Iris pigment epithelial cell (primary cell): ENCODE measurements at regions not wholly inside any gene's neighbourhood (a gene's known extent, or its start where the extent isn't known, plus 50 kb on each side); places are given as distances from the start of the nearest gene placed in this dataset.
"Not testable (repeated sequence)": the region's sequence is repeated elsewhere in the genome, so short reads cannot be mapped to it uniquely, and the experiment has no call there.

Experiments used
- DNase-seq: peaks from one replicate; pipeline ENCODE4 v3.0.0-alpha.2; 2011; ENCODE audit warnings: low read depth

- no peak for DNase-seq
These were observed 248.7 kb downstream of the CD83 start for GRCh38 chr6:14366315-14366714.

GRCh38 chr6:14366872-14367271 is 249.3 kb downstream of the CD83 start:
- DNase-seq, result no peak

GRCh38 chr6:14367296-14367695 is 249.7 kb downstream of the CD83 start:
- DNase-seq, result no peak

GRCh38 chr6:14369717-14370116 is 252.1 kb downstream of the CD83 start:
- no peak for DNase-seq

GRCh38 chr6:14371530-14371929 is 254.0 kb downstream of the CD83 start:
- no peak for DNase-seq

- DNase-seq, result no peak
These were observed 255.3 kb downstream of the CD83 start for GRCh38 chr6:14372734-14373489.

GRCh38 chr6:14373648-14374437 is 256.3 kb downstream of the CD83 start:
- no peak for DNase-seq

GRCh38 chr6:14375930-14376329 is 258.4 kb downstream of the CD83 start:
- DNase-seq, result no peak

- no peak for DNase-seq
These were observed 262.0 kb downstream of the CD83 start for GRCh38 chr6:14379568-14379967.

GRCh38 chr6:14380086-14380820 is 262.7 kb downstream of the CD83 start:
- no peak for DNase-seq

GRCh38 chr6:14380901-14381828 is 263.6 kb downstream of the CD83 start:
- DNase-seq, result no peak

GRCh38 chr6:14381829-14382677 is 264.5 kb downstream of the CD83 start:
- no peak for DNase-seq

GRCh38 chr6:14382678-14383236 is 265.2 kb downstream of the CD83 start:
- no peak for DNase-seq

- no peak for DNase-seq
These were observed 266.0 kb downstream of the CD83 start for GRCh38 chr6:14383393-14384174.

GRCh38 chr6:14384175-14384949 is 266.8 kb downstream of the CD83 start:
- no peak for DNase-seq

GRCh38 chr6:14386263-14386662 is 268.7 kb downstream of the CD83 start:
- no peak for DNase-seq

- DNase-seq, result no peak
These were observed 269.1 kb downstream of the CD83 start for GRCh38 chr6:14386668-14387067.

- no peak for DNase-seq
These were observed 270.8 kb downstream of the CD83 start for GRCh38 chr6:14388371-14388770.

- not testable (repeated sequence) for DNase-seq
These were observed 272.2 kb downstream of the CD83 start for GRCh38 chr6:14389776-14390175.
